ENCODE measurements at regions not wholly inside any gene's neighbourhood (a gene's known extent, or its start where the extent isn't known, plus 50 kb on each side); places are given as distances from the start of the nearest gene placed in this dataset.

DNA sequence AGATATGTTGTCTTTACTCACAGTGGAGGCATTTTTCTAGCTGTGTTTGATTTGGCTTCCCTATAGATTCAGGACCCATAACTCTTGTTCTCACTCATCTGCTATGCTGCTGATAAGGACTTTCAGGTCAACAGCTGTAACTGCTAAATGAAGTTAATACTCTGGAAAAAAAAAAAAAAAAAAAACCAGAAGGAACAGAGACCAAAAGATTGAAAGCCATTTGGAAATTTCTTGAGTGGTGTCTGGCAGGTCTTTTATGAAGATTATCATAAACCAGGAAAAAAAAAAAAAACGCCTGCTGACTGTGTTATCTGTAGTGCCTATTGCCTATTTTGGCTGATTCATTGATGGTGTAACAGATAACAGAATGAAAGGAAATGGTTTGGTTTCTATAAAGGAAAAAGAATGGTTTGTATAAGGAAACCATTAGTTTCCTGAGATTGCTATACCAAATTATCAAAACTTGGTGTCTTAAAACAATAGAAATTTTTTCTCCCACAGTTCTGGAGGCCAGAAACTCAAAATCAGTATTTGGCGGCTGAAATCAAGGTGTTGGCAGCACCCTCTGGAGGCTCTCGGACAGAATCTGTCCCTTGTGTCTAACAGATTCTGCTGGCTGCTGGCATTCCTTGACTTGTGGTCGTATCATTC lies 60.5 kb upstream of the BET1 start:
- TF ChIP-seq, protein P1, sequence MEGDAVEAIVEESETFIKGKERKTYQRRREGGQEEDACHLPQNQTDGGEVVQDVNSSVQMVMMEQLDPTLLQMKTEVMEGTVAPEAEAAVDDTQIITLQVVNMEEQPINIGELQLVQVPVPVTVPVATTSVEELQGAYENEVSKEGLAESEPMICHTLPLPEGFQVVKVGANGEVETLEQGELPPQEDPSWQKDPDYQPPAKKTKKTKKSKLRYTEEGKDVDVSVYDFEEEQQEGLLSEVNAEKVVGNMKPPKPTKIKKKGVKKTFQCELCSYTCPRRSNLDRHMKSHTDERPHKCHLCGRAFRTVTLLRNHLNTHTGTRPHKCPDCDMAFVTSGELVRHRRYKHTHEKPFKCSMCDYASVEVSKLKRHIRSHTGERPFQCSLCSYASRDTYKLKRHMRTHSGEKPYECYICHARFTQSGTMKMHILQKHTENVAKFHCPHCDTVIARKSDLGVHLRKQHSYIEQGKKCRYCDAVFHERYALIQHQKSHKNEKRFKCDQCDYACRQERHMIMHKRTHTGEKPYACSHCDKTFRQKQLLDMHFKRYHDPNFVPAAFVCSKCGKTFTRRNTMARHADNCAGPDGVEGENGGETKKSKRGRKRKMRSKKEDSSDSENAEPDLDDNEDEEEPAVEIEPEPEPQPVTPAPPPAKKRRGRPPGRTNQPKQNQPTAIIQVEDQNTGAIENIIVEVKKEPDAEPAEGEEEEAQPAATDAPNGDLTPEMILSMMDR (IDR thresholded peaks at IDR 0.05): no peak
- no peak for TF ChIP-seq EP300 (IDR thresholded peaks at IDR 0.05)
- TF ChIP-seq POLR2A (IDR thresholded peaks at IDR 0.05): no peak

Measured in tibial nerve (tissue), 4 donors.